Activated naive CD8-positive, alpha-beta T cell treated with anti-CD3 and anti-CD28 coated beads for 36 hours (primary cell): ENCODE measurements at regions not wholly inside any gene's neighbourhood (a gene's known extent, or its start where the extent isn't known, plus 50 kb on each side); places are given as distances from the start of the nearest gene placed in this dataset.

Source experiments
- DNase-seq: peaks from one replicate; pipeline ENCODE4 v3.0.0; 2021
- H3K27ac Mint-ChIP-seq: one replicate; pipeline ENCODE4 v1.8.0; 2022; ENCODE audit warnings: mild to moderate bottlenecking, moderate library complexity, mixed read lengths
- H3K27me3 Mint-ChIP-seq: one replicate; pipeline ENCODE4 v1.8.0; 2022; ENCODE audit warnings: mild to moderate bottlenecking, mixed read lengths
- H3K36me3 Mint-ChIP-seq: one replicate; pipeline ENCODE4 v1.8.0; 2021; ENCODE audit warnings: mild to moderate bottlenecking, mixed read lengths
- H3K4me1 Mint-ChIP-seq: one replicate; pipeline ENCODE4 v1.8.0; 2021; ENCODE audit warnings: mixed read lengths
- H3K4me3 Mint-ChIP-seq: one replicate; pipeline ENCODE4 v1.8.0; 2022; ENCODE audit warnings: mild to moderate bottlenecking, moderate library complexity, mixed read lengths
- H3K9me3 Mint-ChIP-seq: one replicate; pipeline ENCODE4 v1.8.0; 2022; ENCODE audit warnings: mixed read lengths

DNA sequence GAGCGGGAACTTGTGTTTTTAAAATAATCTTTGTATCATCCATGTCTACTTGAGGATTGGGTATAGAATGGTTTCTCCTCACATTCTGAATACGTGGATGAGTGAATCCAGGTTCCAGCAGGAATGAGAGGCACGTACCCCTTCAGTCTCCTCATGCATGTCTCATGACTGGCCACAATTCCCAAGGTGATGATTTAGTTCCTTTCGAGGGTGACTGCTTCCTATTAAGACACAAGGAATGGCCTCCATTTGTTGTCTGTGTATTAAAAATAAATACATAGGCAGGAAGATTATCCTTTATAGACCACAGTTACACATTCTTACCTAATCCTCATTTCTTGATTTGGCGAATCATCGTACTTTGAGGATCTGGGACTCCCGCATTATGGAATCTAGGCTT is 217.0 kb upstream of the LRIG1 start:
- H3K27me3 Mint-ChIP-seq: no peaks in the 10 kb centered on the region
- no peak for DNase-seq
- no peak overlapping the region for H3K4me3 Mint-ChIP-seq
- H3K4me1 Mint-ChIP-seq: no peaks in the 10 kb centered on the region
- H3K36me3 Mint-ChIP-seq: no peaks in the 10 kb centered on the region
- no peaks in the 10 kb centered on the region for H3K9me3 Mint-ChIP-seq
- no peak overlapping the region for H3K27ac Mint-ChIP-seq

DNA sequence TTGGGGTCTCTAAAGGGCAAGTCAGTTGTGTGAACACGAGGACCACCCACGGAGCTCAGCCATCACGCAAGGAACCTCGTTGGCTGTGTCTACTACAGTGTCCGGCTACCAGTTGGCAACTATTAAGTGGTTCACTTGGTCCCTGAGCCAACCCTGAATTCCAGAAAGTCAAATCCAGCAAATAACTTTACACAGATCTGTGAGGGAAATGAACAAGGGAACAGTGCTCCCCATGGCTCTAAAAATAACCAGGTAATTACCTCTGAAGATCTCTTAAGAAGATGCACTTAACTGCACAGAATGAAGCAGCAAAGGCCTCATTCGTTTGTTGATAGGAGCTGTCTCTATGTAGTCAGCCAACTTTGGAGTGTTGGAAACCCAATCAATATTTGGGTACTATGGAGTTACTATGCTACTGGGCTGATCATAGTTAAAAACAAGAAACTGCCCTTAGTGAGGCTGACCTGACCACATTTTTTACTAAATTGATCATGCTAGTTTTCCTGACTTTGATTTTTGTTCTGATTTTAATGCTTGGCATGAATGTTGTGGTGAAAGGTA is 219.1 kb upstream of the LRIG1 start:
- H3K4me1 Mint-ChIP-seq: no peaks in the 10 kb centered on the region
- no peaks in the 10 kb centered on the region for H3K36me3 Mint-ChIP-seq
- no peaks in the 10 kb centered on the region for H3K9me3 Mint-ChIP-seq
- H3K27me3 Mint-ChIP-seq: peaks cover 4% of the 10 kb centered on the region
- no peak overlapping the region for H3K27ac Mint-ChIP-seq
- H3K4me3 Mint-ChIP-seq: no peak overlapping the region
- DNase-seq: no peak

GRCh38 chr3:66720508-66720907 is 219.7 kb upstream of the LRIG1 start:
- Mint-ChIP-seq H3K36me3 (no peaks in the 10 kb centered on the region), H3K4me3 (no peak overlapping the region), H3K27me3 (peaks cover 4% of the 10 kb centered on the region), H3K4me1 (no peaks in the 10 kb centered on the region), H3K9me3 (no peaks in the 10 kb centered on the region), H3K27ac (no peak overlapping the region)
- DNase-seq: no peak

- Mint-ChIP-seq H3K9me3 (no peaks in the 10 kb centered on the region), H3K27me3 (peaks cover 4% of the 10 kb centered on the region), H3K27ac (no peak overlapping the region), H3K36me3 (no peaks in the 10 kb centered on the region), H3K4me1 (no peaks in the 10 kb centered on the region), H3K4me3 (no peak overlapping the region)
- no peak for DNase-seq
Observed at GRCh38 chr3:66722675-66723074, 221.9 kb upstream of the LRIG1 start.

DNA sequence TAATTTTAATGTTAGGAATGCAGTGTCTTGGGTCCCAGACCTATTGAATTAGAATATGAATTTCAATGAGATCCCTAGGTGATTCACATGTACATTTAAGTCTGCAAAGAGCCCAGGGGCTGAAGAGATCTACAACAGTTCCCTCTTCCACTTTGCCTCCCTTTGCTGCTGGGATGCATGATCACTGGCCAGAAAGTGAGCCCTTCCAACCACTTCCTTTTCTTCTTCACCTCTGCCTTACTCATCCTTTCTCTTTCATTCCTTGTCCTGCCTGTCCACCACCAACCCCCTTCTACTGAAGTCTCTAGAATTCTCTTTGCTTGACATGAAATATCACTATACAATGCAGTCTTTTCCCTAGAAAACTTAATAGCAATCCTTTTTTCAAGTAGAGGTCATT is 222.4 kb upstream of the LRIG1 start:
- Mint-ChIP-seq H3K27ac (no peak overlapping the region), H3K4me3 (no peak overlapping the region), H3K27me3 (peaks cover 4% of the 10 kb centered on the region), H3K36me3 (no peaks in the 10 kb centered on the region), H3K4me1 (no peaks in the 10 kb centered on the region), H3K9me3 (no peaks in the 10 kb centered on the region)
- DNase-seq: no peak

DNA sequence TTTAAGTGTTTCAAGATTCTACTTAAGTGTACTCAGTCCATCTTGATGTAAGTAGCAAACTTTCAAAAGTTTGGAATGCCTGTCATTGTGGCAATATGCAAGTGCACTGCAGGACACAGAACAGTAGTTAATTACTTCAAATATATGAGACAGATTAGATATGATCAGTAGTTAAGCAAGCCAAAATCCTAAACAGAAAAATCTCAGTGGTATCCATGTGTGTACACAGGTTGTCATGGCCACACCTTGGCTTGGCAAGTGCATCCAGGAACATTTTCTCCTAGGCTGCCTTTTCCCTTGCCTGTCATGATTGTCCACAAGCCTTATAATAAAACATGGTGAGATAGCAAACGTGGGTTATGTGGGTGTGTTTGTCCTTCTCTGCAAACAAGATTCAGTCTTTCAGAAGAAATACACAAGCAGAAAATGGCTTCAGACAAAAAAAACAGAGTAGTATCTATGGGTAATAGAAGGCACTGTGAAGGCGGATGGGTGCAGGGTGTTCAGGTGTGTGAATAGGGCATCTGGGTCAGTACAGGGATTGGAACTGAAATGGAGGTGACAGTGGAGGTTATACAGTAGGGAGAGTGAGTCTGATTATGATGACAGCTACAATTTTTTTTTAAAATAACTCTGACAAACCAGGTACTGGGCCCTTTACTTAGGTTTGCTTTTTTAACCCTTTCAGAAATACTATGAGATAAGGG is 229.0 kb upstream of the LRIG1 start:
- peaks cover 4% of the 10 kb centered on the region for H3K27me3 Mint-ChIP-seq
- H3K4me3 Mint-ChIP-seq: no peak overlapping the region
- no peaks in the 10 kb centered on the region for H3K4me1 Mint-ChIP-seq
- DNase-seq: no peak
- H3K36me3 Mint-ChIP-seq: no peaks in the 10 kb centered on the region
- no peak overlapping the region for H3K27ac Mint-ChIP-seq
- H3K9me3 Mint-ChIP-seq: no peaks in the 10 kb centered on the region

GRCh38 chr3:66738625-66739365 is 238.0 kb upstream of the LRIG1 start:
- DNase-seq: no peak
- Mint-ChIP-seq H3K36me3 (no peaks in the 10 kb centered on the region), H3K9me3 (no peaks in the 10 kb centered on the region), H3K4me1 (no peaks in the 10 kb centered on the region), H3K4me3 (no peak overlapping the region), H3K27me3 (peaks cover 4% of the 10 kb centered on the region), H3K27ac (no peak overlapping the region)

DNA sequence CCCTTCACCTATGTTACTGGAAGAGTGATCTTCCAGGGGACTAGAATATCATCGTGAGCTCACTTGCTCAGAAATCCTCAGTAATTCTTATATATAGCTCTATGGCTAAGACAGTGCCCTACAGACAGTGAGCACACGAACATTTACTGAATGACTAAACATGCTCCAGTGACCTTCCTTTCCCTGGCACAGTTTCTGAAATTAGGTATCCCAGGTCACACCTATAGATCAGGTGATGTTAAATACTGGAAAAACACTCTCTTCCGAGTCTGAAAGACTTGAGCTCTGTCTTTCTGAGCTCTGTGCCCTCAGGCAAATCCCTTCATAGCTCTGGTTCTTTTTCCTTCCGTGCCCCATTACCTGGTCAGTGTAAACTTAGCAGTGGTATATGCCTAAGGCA is 239.4 kb upstream of the LRIG1 start:
- H3K27ac Mint-ChIP-seq: no peak overlapping the region
- H3K9me3 Mint-ChIP-seq: no peaks in the 10 kb centered on the region
- H3K36me3 Mint-ChIP-seq: no peaks in the 10 kb centered on the region
- DNase-seq: no peak
- peaks cover 4% of the 10 kb centered on the region for H3K27me3 Mint-ChIP-seq
- no peaks in the 10 kb centered on the region for H3K4me1 Mint-ChIP-seq
- no peak overlapping the region for H3K4me3 Mint-ChIP-seq

GRCh38 chr3:66744521-66744920 is 243.7 kb upstream of the LRIG1 start:
- H3K4me1 Mint-ChIP-seq: no peaks in the 10 kb centered on the region
- H3K9me3 Mint-ChIP-seq: no peaks in the 10 kb centered on the region
- H3K27ac Mint-ChIP-seq: no peak overlapping the region
- no peak for DNase-seq
- H3K4me3 Mint-ChIP-seq: no peak overlapping the region
- H3K27me3 Mint-ChIP-seq: peaks cover 10% of the 10 kb centered on the region
- H3K36me3 Mint-ChIP-seq: no peaks in the 10 kb centered on the region

DNA sequence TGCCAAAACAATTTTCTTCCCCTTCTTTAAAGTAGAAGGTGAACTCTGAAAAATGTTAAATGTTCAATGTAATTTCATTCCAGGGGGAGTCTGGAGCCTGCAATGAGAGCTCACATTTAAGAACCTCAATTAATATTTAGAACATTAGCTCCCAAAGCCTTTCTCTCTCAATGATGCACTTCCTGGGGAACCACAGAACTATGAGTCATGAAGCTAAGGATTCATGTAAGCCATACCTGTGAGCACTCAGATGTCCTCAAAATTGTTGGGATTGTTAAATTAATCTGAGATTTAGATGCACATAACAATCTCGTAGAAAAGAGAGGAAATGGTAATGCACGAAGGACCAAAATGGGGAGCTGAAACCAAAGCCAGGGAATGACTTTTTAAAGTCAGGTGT is 244.2 kb upstream of the LRIG1 start:
- DNase-seq: no peak
- Mint-ChIP-seq H3K27me3 (peaks cover 10% of the 10 kb centered on the region), H3K36me3 (no peaks in the 10 kb centered on the region), H3K27ac (no peak overlapping the region), H3K4me1 (no peaks in the 10 kb centered on the region), H3K9me3 (no peaks in the 10 kb centered on the region), H3K4me3 (no peak overlapping the region)

GRCh38 chr3:66747261-66747660 is 246.4 kb upstream of the LRIG1 start:
- Mint-ChIP-seq H3K9me3 (no peaks in the 10 kb centered on the region), H3K4me1 (no peaks in the 10 kb centered on the region), H3K4me3 (no peak overlapping the region), H3K27ac (no peak overlapping the region), H3K36me3 (no peaks in the 10 kb centered on the region), H3K27me3 (peaks cover 6% of the 10 kb centered on the region)
- DNase-seq: no peak

GRCh38 chr3:66747696-66748095 is 246.9 kb upstream of the LRIG1 start:
- Mint-ChIP-seq H3K4me3 (no peak overlapping the region), H3K27me3 (peaks cover 6% of the 10 kb centered on the region), H3K4me1 (no peaks in the 10 kb centered on the region), H3K9me3 (no peaks in the 10 kb centered on the region), H3K27ac (no peak overlapping the region), H3K36me3 (no peaks in the 10 kb centered on the region)
- DNase-seq: no peak

DNA sequence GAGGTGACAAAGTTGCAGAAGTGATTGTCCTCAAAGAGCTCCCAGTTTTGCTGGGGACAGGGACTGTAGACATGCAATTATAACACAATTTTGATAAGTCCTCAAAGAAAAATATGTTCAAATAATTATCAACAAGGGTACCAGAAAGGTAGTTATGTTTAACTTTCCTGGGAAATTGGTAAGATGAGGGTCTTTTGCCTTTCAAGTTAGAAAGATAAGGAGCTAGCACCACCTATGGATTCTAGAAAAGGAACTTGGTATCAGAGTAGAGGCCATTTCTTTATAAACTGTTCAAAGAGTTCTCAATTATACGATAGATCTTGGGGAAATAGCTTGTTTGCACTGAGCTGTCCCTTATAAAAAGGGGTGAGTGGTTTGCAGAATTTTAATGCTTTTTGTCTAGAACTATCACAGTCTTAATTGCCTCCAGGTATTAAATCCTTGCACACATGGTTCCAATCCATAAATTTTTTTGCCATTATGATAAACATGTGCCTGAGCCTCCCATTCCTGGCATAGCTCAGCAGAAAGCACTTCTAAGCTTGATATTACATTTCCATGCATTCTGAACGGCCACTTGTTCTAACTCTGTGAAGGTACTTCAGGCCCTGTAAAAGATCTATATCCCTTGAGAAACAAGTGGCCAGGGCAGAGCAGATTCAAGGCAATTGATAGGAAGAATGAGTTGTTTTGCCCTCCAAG is 247.5 kb upstream of the LRIG1 start:
- Mint-ChIP-seq H3K27me3 (peaks cover 6% of the 10 kb centered on the region), H3K9me3 (no peaks in the 10 kb centered on the region), H3K36me3 (no peaks in the 10 kb centered on the region), H3K27ac (no peak overlapping the region), H3K4me1 (no peaks in the 10 kb centered on the region), H3K4me3 (no peak overlapping the region)
- DNase-seq: no peak

- Mint-ChIP-seq H3K9me3 (no peaks in the 10 kb centered on the region), H3K27ac (no peak overlapping the region), H3K36me3 (no peaks in the 10 kb centered on the region), H3K27me3 (peaks cover 10% of the 10 kb centered on the region), H3K4me3 (no peak overlapping the region), H3K4me1 (no peaks in the 10 kb centered on the region)
- DNase-seq: no peak
Observed at GRCh38 chr3:66751842-66752241, 246.3 kb upstream of the KBTBD8 start.

- Mint-ChIP-seq H3K4me1 (no peaks in the 10 kb centered on the region), H3K36me3 (no peaks in the 10 kb centered on the region), H3K4me3 (no peak overlapping the region), H3K9me3 (no peaks in the 10 kb centered on the region), H3K27ac (no peak overlapping the region), H3K27me3 (peaks cover 10% of the 10 kb centered on the region)
- DNase-seq: no peak
Observed at GRCh38 chr3:66753670-66754069, 244.4 kb upstream of the KBTBD8 start.
